GM23338 (cell line): ENCODE measurements at regions not wholly inside any gene's neighbourhood (a gene's known extent, or its start where the extent isn't known, plus 50 kb on each side); places are given as distances from the start of the nearest gene placed in this dataset.

Experiments
- ATAC-seq: fragments of 200-7000 bp; cut with Tn5 transposase; 3 replicates; pipeline ENCODE4 v1.9.1; 2020
- DNase-seq: peaks from one replicate; pipeline ENCODE4 v3.0.0-alpha.2; 2015; ENCODE audit warnings: low spot score
- H2AFZ ChIP-seq: fragments of 200-600 bp; sonication (generic); 2 replicates; pipeline ENCODE4 v1.8.0; 2016; ENCODE audit warnings: antibody characterized with exemption, mild to moderate bottlenecking, moderate library complexity
- H3F3A ChIP-seq: fragments of 200-600 bp; sonication (generic); replicated peaks from 2 replicates; pipeline ENCODE4 v1.8.0; 2017; ENCODE audit warnings: antibody characterized with exemption, mixed run types, low read depth
- H3K27ac ChIP-seq: fragments of 200-600 bp; sonication (generic); 2 replicates; pipeline ENCODE4 v1.6.1; 2016; ENCODE audit warnings: low read depth
- H3K27me3 ChIP-seq: fragments of 200-600 bp; sonication (generic); 2 replicates; pipeline ENCODE4 v1.8.0; 2016; ENCODE audit warnings: mild to moderate bottlenecking, mixed run types, moderate library complexity; ENCODE audit not compliant: insufficient read depth
- H3K36me3 ChIP-seq: fragments of 200-600 bp; sonication (generic); 2 replicates; pipeline ENCODE4 v1.8.0; 2016; ENCODE audit warnings: mild to moderate bottlenecking; ENCODE audit not compliant: insufficient read depth
- H3K4me1 ChIP-seq: fragments of 200-600 bp; sonication (generic); 2 replicates; pipeline ENCODE4 v1.8.0; 2016; ENCODE audit warnings: mild to moderate bottlenecking, moderate library complexity; ENCODE audit not compliant: insufficient read depth
- H3K4me2 ChIP-seq: fragments of 200-600 bp; sonication (generic); 2 replicates; pipeline ENCODE4 v1.7.1; 2017; ENCODE audit warnings: mixed run types
- H3K4me3 ChIP-seq: fragments of 200-600 bp; sonication (generic); 2 replicates; pipeline ENCODE4 v1.6.1; 2016; ENCODE audit warnings: mixed run types
- H3K79me2 ChIP-seq: fragments of 200-600 bp; sonication (generic); replicated peaks from 2 replicates; pipeline ENCODE4 v1.8.0; 2017; ENCODE audit warnings: mild to moderate bottlenecking; ENCODE audit not compliant: insufficient read depth
- H3K9me2 ChIP-seq: fragments of 200-600 bp; sonication (generic); 2 replicates; pipeline ENCODE4 v1.8.0; 2017; ENCODE audit not compliant: insufficient read depth
- H4K20me1 ChIP-seq: fragments of 200-600 bp; sonication (generic); replicated peaks from 2 replicates; pipeline ENCODE4 v1.8.0; 2017; ENCODE audit warnings: mild to moderate bottlenecking; ENCODE audit not compliant: insufficient read depth
- H3K27ac Mint-ChIP-seq: 2 replicates; pipeline ENCODE4 v1.8.0; 2020; ENCODE audit warnings: inconsistent platforms, mild to moderate bottlenecking, moderate library complexity, mixed read lengths
- H3K27me3 Mint-ChIP-seq: 3 replicates; pipeline ENCODE4 v1.8.0; 2022; ENCODE audit warnings: low read depth, mild to moderate bottlenecking, moderate library complexity, mixed read lengths, inconsistent platforms; ENCODE audit not compliant: insufficient read depth, poor library complexity
- H3K36me3 Mint-ChIP-seq: 3 replicates; pipeline ENCODE4 v1.8.0; 2021; ENCODE audit warnings: low read depth, mild to moderate bottlenecking, inconsistent platforms, moderate library complexity, mixed read lengths
- H3K4me1 Mint-ChIP-seq: 3 replicates; pipeline ENCODE4 v1.8.0; 2020; ENCODE audit warnings: mild to moderate bottlenecking, inconsistent platforms, mixed read lengths
- H3K4me3 Mint-ChIP-seq: 3 replicates; pipeline ENCODE4 v1.8.0; 2021; ENCODE audit warnings: moderate library complexity, mild to moderate bottlenecking, inconsistent platforms, mixed read lengths
- H3K9me3 Mint-ChIP-seq: 3 replicates; pipeline ENCODE4 v1.8.0; 2020; ENCODE audit warnings: moderate library complexity, mild to moderate bottlenecking, inconsistent platforms, mixed read lengths
- CREB1 ChIP-seq: fragments of 250-450 bp; sonication (Bioruptor Pico); IDR thresholded peaks from 2 replicates; pipeline ENCODE4 v1.5.0; 2020; ENCODE audit warnings: low read depth, mild to moderate bottlenecking, moderate library complexity
- EZH2 ChIP-seq: fragments of 200-600 bp; sonication (generic); IDR thresholded peaks from one replicate; pipeline ENCODE4 v1.8.0; 2017; ENCODE audit warnings: antibody characterized with exemption, mild to moderate bottlenecking, low read depth; ENCODE audit not compliant: unreplicated experiment
- JUNB ChIP-seq: IDR thresholded peaks from one replicate; pipeline ENCODE4 v1.6.1; 2016; ENCODE audit warnings: antibody characterized with exemption; ENCODE audit not compliant: unreplicated experiment
- NANOG ChIP-seq: IDR thresholded peaks from 2 replicates; pipeline ENCODE4 v1.6.1; 2016; ENCODE audit warnings: antibody characterized with exemption, borderline replicate concordance
- POLR2AphosphoS5 ChIP-seq: IDR thresholded peaks from 2 replicates; pipeline ENCODE4 v1.6.1; 2016; ENCODE audit warnings: antibody characterized with exemption, low read depth
- STAT1 ChIP-seq: IDR thresholded peaks from one replicate; pipeline ENCODE4 v1.6.1; 2016; ENCODE audit warnings: antibody characterized with exemption; ENCODE audit not compliant: unreplicated experiment
- ZNF331 ChIP-seq: fragments of 250-450 bp; sonication (Bioruptor Pico); IDR thresholded peaks from 2 replicates; pipeline ENCODE4 v1.5.0; 2020; ENCODE audit warnings: low read depth, mild to moderate bottlenecking, moderate library complexity
- TF ChIP-seq, protein P1 (sequence below): IDR thresholded peaks from one replicate; pipeline ENCODE4 v1.6.1; 2018; ENCODE audit warnings: antibody characterized with exemption; ENCODE audit not compliant: unreplicated experiment
- TF ChIP-seq, protein P2 (sequence below): IDR thresholded peaks from 2 replicates; pipeline ENCODE4 v1.6.1; 2016; ENCODE audit warnings: antibody characterized with exemption
- TF ChIP-seq, protein P3 (sequence below), 2 experiments: fragments of 200-600 bp in 1 of 2; sonication (generic) in 1 of 2; conservative IDR thresholded peaks; 2 replicates each; pipeline versions ENCODE4 v1.5.1 to v1.6.1; 2016 to 2017; ENCODE audit warnings: antibody characterized with exemption in 2 of 2, low read depth in 2 of 2, mild to moderate bottlenecking in 2 of 2, moderate library complexity in 1 of 2

DNA sequence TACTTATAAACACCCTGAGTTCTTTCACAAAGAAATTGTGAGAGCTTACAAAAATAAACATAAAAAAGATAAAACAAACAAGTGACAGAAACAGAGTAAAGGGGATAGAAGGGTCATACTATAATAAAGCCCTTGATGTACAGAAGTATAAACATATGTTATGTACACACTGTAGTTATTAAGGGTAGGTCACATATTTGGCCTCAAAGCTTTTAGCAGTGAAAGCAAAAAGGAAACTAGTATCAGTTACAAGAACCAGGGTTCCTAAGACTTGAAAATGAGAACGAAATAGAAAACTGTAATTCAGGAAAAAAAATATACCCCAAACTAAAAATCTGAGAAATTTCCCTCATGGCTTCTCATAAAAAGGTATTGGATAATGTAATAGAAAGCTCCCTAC lies 380.6 kb downstream of the HDGFL1 start:
- Histone ChIP-seq H3F3A (no peaks in the 10 kb centered on the region), H2AFZ (no peak overlapping the region), H3K79me2 (no peaks in the 10 kb centered on the region), H3K4me2 (no peak overlapping the region), H3K4me1 (no peaks in the 10 kb centered on the region), H3K27ac (no peak overlapping the region), H3K36me3 (no peaks in the 10 kb centered on the region), H3K9me2 (peaks cover 6% of the 10 kb centered on the region; the same call in 1 of the 2 replicates), H3K4me3 (no peak overlapping the region), H3K27me3 (no peaks in the 10 kb centered on the region), H4K20me1 (no peaks in the 10 kb centered on the region)
- ATAC-seq (no peak), DNase-seq (no peak)
- Mint-ChIP-seq H3K36me3 (no peaks in the 10 kb centered on the region), H3K4me3 (no peak overlapping the region), H3K27ac (no peak overlapping the region), H3K9me3 (no peaks in the 10 kb centered on the region), H3K27me3 (no peaks in the 10 kb centered on the region), H3K4me1 (peaks cover 3% of the 10 kb centered on the region)
- no peak for TF ChIP-seq NANOG
- TF ChIP-seq JUNB: no peak
- TF ChIP-seq, protein P1, sequence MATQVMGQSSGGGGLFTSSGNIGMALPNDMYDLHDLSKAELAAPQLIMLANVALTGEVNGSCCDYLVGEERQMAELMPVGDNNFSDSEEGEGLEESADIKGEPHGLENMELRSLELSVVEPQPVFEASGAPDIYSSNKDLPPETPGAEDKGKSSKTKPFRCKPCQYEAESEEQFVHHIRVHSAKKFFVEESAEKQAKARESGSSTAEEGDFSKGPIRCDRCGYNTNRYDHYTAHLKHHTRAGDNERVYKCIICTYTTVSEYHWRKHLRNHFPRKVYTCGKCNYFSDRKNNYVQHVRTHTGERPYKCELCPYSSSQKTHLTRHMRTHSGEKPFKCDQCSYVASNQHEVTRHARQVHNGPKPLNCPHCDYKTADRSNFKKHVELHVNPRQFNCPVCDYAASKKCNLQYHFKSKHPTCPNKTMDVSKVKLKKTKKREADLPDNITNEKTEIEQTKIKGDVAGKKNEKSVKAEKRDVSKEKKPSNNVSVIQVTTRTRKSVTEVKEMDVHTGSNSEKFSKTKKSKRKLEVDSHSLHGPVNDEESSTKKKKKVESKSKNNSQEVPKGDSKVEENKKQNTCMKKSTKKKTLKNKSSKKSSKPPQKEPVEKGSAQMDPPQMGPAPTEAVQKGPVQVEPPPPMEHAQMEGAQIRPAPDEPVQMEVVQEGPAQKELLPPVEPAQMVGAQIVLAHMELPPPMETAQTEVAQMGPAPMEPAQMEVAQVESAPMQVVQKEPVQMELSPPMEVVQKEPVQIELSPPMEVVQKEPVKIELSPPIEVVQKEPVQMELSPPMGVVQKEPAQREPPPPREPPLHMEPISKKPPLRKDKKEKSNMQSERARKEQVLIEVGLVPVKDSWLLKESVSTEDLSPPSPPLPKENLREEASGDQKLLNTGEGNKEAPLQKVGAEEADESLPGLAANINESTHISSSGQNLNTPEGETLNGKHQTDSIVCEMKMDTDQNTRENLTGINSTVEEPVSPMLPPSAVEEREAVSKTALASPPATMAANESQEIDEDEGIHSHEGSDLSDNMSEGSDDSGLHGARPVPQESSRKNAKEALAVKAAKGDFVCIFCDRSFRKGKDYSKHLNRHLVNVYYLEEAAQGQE: no peak
- no peak for TF ChIP-seq EZH2
- TF ChIP-seq, protein P2, sequence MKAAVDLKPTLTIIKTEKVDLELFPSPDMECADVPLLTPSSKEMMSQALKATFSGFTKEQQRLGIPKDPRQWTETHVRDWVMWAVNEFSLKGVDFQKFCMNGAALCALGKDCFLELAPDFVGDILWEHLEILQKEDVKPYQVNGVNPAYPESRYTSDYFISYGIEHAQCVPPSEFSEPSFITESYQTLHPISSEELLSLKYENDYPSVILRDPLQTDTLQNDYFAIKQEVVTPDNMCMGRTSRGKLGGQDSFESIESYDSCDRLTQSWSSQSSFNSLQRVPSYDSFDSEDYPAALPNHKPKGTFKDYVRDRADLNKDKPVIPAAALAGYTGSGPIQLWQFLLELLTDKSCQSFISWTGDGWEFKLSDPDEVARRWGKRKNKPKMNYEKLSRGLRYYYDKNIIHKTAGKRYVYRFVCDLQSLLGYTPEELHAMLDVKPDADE: no peak

DNA sequence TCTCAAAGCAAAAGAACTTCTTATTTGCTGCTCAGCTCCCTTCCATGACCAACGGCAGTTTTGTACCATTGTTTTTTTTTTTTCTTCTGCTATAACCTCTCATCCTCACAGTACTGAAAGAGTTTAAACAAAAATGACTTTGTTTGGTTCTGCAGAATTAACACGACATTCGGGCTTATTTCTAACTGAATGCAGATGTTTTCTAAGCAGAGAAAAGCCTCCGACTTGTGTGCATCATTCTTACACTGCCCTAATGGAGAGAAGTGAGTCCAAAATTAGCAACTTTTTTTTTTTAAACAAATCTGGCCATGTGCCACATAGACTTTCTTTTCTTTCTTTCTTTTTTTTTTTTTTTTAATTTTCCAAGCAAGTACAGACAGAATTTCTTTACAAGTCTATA lies 382.7 kb downstream of the HDGFL1 start:
- H3K27ac Mint-ChIP-seq: no peak overlapping the region
- Histone ChIP-seq H3K4me1 (no peaks in the 10 kb centered on the region), H2AFZ (no peak overlapping the region; the same call in 1 of the 2 replicates)

More for the DNA sequence above, 382.7 kb downstream of the HDGFL1 start:
- TF ChIP-seq POLR2AphosphoS5: no peak
- no peak for TF ChIP-seq CREB1
- TF ChIP-seq ZNF331 (CRISPR knock-in tag): no peak
- TF ChIP-seq, protein P1: no peak
- TF ChIP-seq STAT1: no peak
- TF ChIP-seq EZH2: no peak
- no peak for TF ChIP-seq JUNB
- TF ChIP-seq, protein P3, sequence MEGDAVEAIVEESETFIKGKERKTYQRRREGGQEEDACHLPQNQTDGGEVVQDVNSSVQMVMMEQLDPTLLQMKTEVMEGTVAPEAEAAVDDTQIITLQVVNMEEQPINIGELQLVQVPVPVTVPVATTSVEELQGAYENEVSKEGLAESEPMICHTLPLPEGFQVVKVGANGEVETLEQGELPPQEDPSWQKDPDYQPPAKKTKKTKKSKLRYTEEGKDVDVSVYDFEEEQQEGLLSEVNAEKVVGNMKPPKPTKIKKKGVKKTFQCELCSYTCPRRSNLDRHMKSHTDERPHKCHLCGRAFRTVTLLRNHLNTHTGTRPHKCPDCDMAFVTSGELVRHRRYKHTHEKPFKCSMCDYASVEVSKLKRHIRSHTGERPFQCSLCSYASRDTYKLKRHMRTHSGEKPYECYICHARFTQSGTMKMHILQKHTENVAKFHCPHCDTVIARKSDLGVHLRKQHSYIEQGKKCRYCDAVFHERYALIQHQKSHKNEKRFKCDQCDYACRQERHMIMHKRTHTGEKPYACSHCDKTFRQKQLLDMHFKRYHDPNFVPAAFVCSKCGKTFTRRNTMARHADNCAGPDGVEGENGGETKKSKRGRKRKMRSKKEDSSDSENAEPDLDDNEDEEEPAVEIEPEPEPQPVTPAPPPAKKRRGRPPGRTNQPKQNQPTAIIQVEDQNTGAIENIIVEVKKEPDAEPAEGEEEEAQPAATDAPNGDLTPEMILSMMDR (conservative IDR thresholded peaks at IDR 0.05; ENCODE audit: low read depth in 2 of 2): no peak
- no peak overlapping the region for H3K27ac ChIP-seq
- H3K4me3 Mint-ChIP-seq: no peak overlapping the region
- no peaks in the 10 kb centered on the region for H3K36me3 Mint-ChIP-seq
- no peak for ATAC-seq
- no peaks in the 10 kb centered on the region for H3K27me3 ChIP-seq
- no peaks in the 10 kb centered on the region for H3K27me3 Mint-ChIP-seq
- no peak for DNase-seq
- no peaks in the 10 kb centered on the region for H3K36me3 ChIP-seq
- H3K9me2 ChIP-seq: no peaks in the 10 kb centered on the region; the same call in 1 of the 2 replicates
- H3K9me3 Mint-ChIP-seq: no peaks in the 10 kb centered on the region
- no peak overlapping the region for H3K4me3 ChIP-seq
- no peaks in the 10 kb centered on the region for H3K79me2 ChIP-seq
- H3K4me1 Mint-ChIP-seq: peaks cover 13% of the 10 kb centered on the region
- H3F3A ChIP-seq: no peaks in the 10 kb centered on the region
- no peak overlapping the region for H3K4me2 ChIP-seq
- H4K20me1 ChIP-seq: no peaks in the 10 kb centered on the region
